ENCODE measurements at regions not wholly inside any gene's neighbourhood (a gene's known extent, or its start where the extent isn't known, plus 50 kb on each side); places are given as distances from the start of the nearest gene placed in this dataset.

- TF ChIP-seq, protein P1, sequence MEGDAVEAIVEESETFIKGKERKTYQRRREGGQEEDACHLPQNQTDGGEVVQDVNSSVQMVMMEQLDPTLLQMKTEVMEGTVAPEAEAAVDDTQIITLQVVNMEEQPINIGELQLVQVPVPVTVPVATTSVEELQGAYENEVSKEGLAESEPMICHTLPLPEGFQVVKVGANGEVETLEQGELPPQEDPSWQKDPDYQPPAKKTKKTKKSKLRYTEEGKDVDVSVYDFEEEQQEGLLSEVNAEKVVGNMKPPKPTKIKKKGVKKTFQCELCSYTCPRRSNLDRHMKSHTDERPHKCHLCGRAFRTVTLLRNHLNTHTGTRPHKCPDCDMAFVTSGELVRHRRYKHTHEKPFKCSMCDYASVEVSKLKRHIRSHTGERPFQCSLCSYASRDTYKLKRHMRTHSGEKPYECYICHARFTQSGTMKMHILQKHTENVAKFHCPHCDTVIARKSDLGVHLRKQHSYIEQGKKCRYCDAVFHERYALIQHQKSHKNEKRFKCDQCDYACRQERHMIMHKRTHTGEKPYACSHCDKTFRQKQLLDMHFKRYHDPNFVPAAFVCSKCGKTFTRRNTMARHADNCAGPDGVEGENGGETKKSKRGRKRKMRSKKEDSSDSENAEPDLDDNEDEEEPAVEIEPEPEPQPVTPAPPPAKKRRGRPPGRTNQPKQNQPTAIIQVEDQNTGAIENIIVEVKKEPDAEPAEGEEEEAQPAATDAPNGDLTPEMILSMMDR (conservative IDR thresholded peaks at IDR 0.05 in 1 of 2, IDR thresholded peaks at IDR 0.05 in 1 of 2; ENCODE audit: extremely low read depth in 1 of 2, insufficient read depth in 1 of 2, low read depth in 1 of 2, low read length in 2 of 2), result no peak
- TF ChIP-seq EZH2 (IDR thresholded peaks at IDR 0.05; ENCODE audit: borderline replicate concordance, low read length), result no peak
Observed at GRCh38 chr11:95569207-95569606, 220.4 kb downstream of the FAM76B start.

Measured in mammary epithelial cell (primary cell).